ENCODE measurements at regions not wholly inside any gene's neighbourhood (a gene's known extent, or its start where the extent isn't known, plus 50 kb on each side); places are given as distances from the start of the nearest gene placed in this dataset.
"Not testable (repeated sequence)": the region's sequence is repeated elsewhere in the genome, so short reads cannot be mapped to it uniquely, and the experiment has no call there.

DNA sequence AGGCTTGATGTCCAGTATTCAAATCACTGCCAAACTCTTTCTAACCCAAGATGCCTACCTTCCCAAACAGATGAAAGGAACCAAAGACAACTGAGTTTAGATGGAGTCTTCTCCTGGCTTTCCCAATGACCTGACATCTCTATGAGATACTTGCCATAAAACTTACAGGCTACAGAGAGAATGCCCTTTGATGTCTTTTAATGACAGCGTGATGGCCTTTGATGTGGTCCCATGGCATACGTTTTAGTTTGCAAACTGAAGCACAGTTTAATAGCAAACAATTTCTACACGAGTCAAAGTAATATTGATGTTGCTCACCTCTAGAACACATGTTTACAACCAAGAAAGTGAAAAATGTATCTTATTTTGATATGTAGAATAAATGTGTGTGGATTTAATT lies 73.2 kb downstream of the ZIC4 start:
- no peak for DNase-seq (ENCODE audit: low read depth in 2 of 3, low spot score in 2 of 3)

DNA sequence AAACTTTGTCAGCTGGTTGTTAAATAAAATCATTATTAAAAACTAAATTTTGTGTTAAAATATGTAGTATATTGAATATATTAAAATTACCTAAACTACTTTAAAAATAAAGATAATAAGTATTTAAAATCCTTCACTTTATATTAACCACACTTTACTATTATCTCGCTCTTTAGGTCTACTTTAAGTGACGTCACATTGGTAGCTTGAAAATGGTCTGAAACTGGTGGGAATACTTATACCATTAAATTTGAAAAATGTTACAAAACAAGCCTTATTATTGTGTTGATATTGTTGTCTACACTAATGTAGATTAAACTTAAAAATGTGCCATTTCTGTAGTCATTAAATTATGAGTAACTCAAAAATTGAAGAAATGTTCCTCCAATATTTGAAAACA lies 77.6 kb downstream of the ZIC4 start:
- DNase-seq (ENCODE audit: low read depth in 2 of 3, low spot score in 2 of 3) = no peak

DNA sequence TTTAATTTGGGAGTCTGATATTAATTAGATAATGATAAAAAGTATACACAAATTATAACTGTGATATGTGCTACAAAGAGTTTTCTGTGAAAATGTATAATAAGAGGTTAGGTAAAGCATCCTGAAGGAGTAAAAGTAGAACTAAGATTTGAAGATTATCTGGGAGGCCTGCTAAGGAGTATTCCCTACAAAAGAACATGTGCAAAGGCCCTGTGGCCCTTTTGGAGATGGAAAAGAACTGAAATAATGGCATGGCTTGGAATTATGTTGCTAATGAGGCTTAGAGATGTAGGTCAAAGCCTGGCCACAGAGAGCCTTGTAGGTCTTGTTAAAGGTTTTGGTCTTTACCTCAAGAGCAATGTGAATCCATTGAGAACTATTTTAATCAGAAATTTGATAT lies 82.0 kb downstream of the ZIC4 start:
- DNase-seq (ENCODE audit: low read depth in 2 of 3, low spot score in 2 of 3) = no peak

DNA sequence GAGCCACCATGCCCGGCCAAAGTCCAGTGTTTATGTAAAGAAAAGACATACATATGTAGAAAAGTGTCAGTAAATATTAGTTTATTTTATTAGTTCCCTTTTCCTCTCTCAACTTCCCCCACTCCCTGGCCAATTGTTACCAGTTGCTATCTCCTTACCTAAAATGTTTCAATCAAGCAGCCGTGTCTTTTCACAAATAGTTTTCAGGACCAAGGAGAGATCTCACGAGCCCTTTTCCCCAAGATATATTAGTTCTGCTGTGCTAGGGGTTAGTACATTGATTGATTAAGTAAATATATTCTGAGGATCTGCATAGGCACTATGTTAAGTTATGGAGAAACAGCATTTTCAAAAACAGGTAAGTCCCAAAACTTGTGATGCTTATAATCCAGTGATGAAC lies 87.4 kb downstream of the ZIC4 start:
- no peak for DNase-seq (ENCODE audit: low read depth in 2 of 3, low spot score in 2 of 3)

DNA sequence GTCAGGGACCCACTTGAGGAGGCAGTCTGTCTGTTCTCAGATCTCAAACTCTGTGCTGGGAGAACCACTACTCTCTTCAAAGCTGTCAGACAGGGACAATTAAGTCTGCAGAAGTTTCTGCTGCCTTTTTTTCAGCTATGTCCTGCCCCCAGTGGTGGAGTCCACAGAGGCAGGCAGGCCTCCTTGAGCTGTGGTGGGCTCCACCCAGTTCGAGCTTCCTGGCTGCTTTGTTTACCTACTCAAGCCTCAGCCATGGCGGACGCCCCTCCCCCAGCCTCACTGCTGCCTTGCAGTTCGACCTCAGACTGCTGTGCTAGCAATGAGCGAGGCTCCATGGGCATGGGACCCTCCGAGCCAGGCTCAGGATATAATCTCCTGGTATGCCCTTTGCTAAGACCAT lies 89.3 kb downstream of the ZIC4 start:
- DNase-seq (ENCODE audit: low read depth in 2 of 3, low spot score in 2 of 3) = not testable (repeated sequence)

DNA sequence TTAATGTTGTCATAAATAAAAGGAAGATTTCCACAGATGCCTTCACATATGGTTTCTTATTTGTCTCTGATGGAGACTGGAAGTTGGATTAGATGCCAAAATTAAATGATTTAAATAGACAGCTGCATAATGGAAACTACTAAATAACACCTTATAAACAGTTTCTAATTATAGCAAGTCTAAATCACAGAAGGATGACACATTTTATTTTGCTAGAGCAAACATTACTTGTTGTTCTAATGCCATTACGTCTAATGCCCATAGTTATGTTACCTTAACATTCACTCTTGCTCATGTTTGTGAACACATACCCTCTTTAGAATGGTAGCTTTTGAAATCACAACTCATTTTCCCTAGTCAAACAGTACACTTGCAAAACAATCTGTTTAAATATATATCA lies 92.8 kb downstream of the ZIC4 start:
- no peak for DNase-seq (ENCODE audit: low read depth in 2 of 3, low spot score in 2 of 3)

DNA sequence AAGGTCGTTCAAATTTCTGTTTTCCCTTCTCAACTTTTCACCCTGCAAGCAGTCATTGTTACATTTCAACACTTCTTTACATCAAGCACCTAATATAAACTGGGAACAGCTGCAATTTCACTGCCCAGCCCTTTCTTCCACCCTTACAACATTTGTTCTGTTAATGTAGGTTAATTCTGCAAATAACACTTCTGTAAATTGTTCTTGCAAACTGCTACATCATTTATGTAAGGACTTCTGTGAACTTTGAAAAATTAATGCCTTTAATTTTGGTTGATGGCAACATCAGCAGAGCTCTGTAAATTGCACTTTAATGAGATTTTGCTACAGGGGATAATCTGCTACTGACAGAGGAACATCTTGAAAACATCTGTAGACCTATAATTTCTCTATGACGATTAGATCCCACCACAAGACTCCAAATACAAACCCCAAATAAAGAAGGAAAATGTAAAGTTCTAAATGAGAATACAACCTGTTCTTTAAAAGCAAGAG lies 93.5 kb downstream of the ZIC4 start:
- DNase-seq (ENCODE audit: low read depth in 2 of 3, low spot score in 2 of 3) = no peak

DNA sequence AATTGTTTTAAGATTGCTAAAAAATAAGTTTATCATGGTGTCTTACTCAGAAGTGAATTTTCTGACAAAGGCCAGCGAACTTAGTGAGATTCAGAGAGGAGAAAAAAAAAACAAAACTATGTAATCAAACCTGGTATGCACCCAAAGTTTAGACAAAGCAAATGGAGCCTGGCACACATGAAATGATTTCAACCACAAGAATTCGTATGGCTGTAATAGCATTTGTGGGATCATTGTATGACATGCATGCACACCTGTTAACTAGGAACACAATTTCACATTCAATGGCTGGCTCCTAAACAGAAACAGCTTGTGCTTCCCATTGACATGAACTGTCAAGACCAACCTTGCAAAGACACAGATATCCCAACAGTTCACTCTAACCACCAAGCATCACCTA lies 94.6 kb downstream of the ZIC4 start:
- DNase-seq (ENCODE audit: low read depth in 2 of 3, low spot score in 2 of 3) = no peak

DNA sequence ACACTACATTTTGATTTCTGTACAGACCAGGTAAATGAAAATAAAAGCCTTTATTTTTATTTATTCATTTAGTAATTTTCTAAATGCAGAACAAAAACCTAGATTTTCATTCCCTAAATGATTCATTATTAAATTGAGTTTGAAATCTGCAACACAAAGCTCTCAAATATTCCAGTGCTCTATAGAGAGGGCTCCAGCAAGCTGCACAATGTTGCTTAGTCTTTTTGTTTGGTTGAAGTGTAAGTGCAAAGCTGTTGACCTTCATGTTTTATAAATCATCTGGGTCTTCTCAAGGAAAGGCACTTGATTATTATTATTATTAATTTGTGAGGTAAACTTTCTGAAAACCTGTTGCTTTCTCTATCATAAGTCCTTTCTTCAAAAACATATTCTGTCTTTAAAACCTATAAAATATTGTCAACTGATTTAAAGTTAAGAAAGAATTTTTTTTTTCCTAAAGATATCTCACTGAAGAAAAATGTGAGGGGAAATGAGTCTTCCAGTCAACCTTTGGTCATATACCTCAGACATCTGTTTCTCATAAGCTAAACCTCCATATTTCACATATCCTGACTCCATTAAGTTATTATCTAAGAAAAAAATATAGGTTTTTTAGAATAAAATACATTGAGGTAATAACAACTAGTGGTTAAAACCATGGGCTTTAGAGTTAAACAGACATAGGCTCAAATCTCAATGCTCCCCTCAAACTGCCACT lies 100.7 kb downstream of the ZIC4 start:
- no peak for DNase-seq (ENCODE audit: low read depth in 2 of 3, low spot score in 2 of 3)

DNA sequence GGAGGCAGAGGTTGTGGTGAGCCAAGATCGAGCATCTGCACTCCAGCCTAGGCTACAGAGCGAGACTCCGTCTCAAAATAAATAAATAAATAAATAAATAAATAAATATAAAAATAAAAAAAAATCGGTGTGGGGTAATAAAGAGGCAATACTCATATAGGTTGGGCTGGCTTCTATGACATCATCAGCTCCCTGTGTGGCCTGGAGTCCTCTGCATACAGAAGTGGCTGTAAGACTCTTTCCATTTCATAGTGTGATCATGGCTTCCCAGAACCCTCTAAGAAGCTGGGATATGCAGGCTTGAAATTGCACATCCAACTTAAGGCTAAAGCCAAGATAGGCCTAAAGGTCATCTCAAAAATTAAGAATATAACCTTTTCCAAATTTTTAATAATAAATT lies 101.6 kb downstream of the ZIC4 start:
- DNase-seq (ENCODE audit: low read depth in 2 of 3, low spot score in 2 of 3) = no peak

DNA sequence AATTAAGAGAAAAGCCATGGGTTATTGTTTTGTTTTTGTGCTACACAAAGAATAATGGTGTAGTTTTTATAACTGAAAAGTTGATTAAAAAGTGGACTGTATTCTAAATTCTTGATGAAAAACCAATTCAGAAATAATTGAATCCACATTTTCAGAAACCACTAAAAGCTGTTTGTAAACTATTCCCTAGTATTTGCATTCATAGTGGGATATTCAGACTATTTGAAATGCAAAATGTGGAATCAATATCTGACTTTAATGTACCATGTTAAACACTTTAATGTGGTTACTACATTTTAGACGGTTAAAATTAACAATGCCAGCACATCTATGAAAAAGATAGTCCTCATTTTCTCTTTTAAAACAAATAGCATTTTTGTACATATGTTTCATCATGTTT lies 104.6 kb downstream of the ZIC4 start:
- DNase-seq (ENCODE audit: low read depth in 2 of 3, low spot score in 2 of 3) = no peak

DNA sequence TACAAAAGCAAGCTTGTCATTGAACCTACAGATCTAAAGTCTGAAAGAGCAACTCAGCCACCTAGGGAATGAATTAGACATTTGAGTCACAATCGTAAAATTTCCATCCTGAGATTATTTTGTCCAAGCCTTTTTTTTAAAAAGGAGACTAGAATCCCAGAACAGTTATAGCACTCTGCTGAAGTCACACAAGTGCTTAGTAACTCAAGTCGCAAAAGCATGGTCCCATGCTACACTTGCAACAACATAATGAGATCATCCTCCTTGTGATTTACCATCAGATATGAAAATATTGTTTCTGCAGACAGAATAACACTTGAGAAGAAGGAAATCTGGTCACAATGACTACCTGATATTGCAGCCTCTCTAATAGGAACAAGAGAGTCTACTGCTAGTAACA lies 106.7 kb downstream of the ZIC4 start:
- no peak for DNase-seq (ENCODE audit: low read depth in 2 of 3, low spot score in 2 of 3)

DNA sequence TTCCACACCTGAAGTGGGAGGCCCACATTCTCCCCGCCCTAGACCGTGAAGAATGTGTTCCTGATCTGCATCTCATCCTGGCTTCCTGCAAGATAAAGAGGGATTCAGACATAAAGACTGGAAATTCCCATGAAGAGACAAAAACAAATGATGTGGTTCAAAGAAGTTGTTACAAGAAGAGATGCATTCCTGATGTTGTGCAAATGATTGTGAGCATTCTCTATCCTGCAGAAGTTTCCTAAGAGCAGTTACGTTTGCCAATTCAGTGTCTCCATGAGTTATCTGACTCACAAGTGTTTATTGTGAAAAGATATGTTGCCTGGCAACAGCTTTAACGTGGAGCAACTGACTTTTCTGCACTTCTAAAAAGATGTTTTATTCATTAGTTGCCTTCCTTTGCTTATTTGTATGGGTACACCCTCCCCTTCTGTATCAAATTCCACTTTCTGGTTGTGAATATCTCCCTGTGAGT lies 107.8 kb downstream of the ZIC4 start:
- DNase-seq (ENCODE audit: low read depth in 2 of 3, low spot score in 2 of 3) = no peak

DNA sequence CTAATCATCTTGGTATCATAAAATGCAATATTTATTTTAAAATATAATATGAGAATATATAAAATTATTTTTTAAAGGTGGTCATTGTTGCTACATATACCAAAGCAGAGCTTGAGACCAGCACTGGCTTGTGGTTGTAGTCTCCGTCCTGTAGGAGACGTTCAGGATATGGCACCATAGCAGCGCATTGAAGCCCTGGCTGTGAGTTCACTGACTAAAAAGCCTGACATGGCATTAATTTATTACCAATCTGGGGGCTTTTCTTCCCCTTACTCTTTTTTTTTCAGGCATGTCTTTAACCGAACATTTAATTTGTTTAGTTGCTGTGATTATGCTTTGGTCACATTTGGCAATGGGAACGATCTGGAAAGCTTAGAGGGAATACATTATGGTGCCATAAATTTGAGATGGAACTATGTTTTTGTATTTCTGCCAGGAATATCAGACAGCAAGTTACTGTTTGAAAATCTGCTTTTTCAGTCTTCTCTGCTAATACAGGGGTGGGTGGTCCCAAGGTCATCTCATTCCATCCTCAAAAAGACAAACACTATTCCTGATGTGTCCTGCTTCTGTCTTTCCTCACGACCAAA lies 108.5 kb downstream of the ZIC4 start:
- DNase-seq (ENCODE audit: low read depth in 2 of 3, low spot score in 2 of 3) = no peak

DNA sequence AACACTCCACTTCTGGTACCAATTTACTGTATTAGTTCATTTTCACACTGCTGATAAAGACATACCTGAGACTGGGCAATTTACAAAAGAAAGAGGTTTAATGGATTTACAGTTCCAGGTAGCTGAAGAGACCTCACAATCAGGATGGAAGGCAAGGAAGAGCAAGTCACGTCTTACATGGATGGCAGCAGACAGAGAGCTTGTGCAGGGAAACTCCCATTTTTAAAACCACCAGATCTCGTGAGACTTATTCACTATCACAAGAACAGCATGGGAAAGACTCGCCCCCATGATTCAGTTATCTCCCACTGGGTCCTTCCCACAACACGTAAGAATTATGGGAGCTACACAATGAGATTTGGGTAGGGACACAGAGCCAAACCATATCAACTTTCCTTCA lies 119.0 kb downstream of the ZIC4 start:
- DNase-seq (ENCODE audit: low read depth in 2 of 3, low spot score in 2 of 3) = not testable (repeated sequence)

DNA sequence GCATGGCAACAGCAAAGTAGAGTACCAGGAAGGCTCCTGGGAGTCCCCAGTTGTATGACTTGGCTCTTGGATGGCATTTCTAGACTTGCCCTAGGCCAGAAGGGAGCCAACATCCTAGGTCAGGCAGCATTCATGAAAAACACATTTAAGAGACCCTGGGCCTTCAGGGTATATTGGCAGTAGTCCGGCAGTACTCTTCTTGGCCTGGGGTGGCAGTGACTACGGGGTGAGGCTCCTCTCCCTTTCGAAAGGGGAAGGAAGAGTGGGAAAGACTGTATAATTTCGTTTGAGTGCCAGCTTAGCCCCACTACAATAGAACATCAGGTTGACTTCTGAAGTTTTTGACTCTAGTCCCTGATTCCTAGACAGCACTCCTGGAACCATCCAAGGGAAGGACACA lies 136.4 kb downstream of the ZIC4 start:
- no peak for DNase-seq (ENCODE audit: low read depth in 2 of 3, low spot score in 2 of 3)

DNA sequence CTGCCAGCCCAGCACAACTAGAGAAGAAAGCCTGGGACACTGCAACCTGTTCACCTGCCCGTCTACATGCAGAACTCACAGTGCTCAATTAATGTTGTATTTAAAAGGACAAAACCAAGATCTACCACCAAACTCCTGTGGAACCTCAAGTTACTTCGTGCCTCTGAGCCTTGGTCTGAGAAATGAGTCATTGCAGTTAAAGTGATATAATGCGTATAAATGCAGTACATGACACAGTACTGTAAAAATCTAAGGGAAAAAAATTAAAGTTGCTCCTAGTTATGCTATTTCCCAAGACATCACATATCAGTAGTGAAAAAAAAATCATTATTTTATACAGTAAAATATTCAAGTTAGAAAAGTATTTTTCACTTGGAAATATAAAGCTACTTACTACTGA lies 138.9 kb downstream of the ZIC4 start:
- DNase-seq (ENCODE audit: low read depth in 2 of 3, low spot score in 2 of 3) = no peak

DNA sequence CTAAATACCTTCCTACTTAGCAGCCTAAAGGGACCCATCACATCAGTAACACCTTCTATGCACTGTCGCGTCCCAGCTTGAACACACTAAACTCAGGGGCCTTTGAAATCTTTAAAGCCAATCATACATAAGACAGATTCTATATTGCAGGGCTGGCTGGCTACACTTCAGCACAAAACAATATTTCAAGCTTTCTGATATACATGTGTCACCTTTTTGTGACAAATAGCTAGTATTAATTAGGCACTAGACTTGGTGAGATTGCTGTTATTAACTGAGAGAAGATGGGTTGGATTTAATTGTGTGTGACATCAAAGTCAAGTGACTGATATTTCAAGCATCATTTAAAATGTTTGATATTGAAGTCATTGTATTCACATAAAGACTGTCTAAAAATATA lies 148.4 kb downstream of the ZIC4 start:
- DNase-seq (ENCODE audit: low read depth in 2 of 3, low spot score in 2 of 3) = no peak

DNA sequence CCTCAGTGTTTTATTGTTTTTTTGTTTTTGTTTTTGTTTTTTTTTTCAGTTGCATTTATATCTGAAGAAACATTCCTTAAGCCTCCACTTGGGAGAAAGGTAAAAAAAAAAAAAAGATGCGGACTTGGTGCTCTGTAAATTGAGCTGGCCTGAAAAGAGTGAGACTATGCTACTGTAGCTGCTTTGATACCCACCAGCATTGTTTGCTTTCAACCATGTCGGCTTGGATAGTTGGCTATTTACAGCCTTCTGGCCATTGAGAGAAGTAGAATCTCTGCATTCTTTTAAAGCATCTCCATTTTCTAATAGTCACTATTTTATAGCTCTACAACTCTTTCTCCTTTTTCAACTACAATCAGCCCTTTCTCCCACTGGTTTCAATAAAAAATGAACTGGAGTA lies 149.6 kb downstream of the ZIC4 start:
- DNase-seq (ENCODE audit: low read depth in 2 of 3, low spot score in 2 of 3) = no peak

DNA sequence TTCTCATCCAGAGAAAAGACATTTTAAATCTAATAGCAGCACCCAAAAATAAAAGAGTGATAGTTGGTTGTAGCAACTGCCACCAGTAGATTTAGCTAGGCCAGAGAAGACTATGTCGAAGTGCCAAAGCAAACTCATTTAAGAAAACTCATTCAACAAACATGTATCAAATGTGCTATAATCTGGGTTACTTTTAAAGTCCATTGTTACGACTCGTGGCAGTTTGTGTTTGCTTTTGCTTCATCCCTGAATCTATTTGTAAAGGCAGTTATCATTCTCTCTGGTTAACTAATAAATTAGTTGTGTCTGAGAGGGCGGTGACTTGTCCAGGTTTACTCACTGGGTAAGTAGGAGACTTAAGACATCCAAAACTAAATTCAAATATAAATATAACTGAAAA lies 159.4 kb downstream of the ZIC4 start:
- DNase-seq (ENCODE audit: low read depth in 2 of 3, low spot score in 2 of 3) = no peak

DNA sequence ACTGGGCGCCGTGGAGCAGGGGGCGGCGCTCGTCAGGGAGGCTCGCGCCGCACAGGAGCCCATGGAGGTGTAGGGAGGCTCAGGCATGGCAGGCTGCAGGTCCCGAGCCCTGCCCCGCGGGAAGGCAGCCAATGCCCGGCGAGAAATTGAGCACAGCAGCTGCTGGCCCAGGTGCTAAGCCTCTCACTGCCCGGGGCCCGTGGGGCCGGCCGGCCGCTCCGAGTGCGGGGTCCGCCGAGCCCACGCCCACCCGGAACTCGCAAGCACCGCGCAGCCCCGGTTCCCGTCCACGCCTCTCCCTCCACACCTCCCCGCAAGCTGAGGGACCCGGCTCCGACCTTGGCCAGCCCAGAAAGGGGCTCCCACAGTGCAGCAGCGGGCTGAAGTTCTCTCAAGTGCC lies 160.7 kb downstream of the ZIC4 start:
- DNase-seq (ENCODE audit: low read depth in 2 of 3, low spot score in 2 of 3) = not testable (repeated sequence)

DNA sequence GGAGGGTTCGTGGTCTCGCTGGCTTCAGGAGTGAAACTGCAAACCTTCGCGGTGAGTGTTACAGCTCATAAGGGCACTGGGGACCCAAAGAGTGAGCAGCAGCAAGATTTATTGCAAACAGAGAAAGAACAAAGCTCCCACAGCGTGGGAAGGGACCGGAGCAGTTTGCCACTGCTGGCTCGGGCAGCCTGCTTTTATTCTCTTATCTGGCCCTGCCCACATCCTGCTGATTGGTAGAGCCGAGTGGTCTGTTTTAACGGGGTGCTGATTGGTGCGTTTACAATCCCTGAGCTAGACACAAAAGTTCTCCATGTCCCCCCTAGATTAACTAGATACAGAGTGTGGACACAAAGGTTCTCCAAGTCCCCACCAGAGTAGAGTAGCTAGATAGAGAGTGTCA lies 161.3 kb downstream of the ZIC4 start:
- not testable (repeated sequence) for DNase-seq (ENCODE audit: low read depth in 2 of 3, low spot score in 2 of 3)

DNA sequence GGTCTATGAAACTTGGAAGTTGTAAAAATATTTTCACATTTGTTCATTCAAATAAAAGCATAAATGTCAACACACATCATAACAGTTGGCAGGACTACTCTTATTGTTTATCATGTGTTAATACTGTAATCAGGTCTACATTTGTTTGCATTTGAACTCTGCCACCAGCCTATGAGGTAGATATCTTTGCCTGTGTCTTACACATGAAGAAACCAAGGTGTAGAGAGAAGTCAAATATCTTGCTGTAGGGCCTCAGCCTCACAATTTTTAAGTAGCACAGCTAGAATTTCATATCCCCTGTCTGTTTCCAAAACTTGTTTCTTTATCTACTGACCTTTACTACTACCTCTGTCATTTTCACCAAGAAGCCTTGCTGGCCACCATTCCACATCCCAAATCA lies 161.9 kb downstream of the ZIC4 start:
- DNase-seq (ENCODE audit: low read depth in 2 of 3, low spot score in 2 of 3) = no peak
